GM23338 (cell line): ENCODE measurements at regions not wholly inside any gene's neighbourhood (a gene's known extent, or its start where the extent isn't known, plus 50 kb on each side); places are given as distances from the start of the nearest gene placed in this dataset.

ENCODE experiments used
- ATAC-seq: fragments of 200-7000 bp; cut with Tn5 transposase; 3 replicates; pipeline ENCODE4 v1.9.1; 2020
- DNase-seq: peaks from one replicate; pipeline ENCODE4 v3.0.0-alpha.2; 2015; ENCODE audit warnings: low spot score
- H2AFZ ChIP-seq: fragments of 200-600 bp; sonication (generic); 2 replicates; pipeline ENCODE4 v1.8.0; 2016; ENCODE audit warnings: antibody characterized with exemption, mild to moderate bottlenecking, moderate library complexity
- H3F3A ChIP-seq: fragments of 200-600 bp; sonication (generic); replicated peaks from 2 replicates; pipeline ENCODE4 v1.8.0; 2017; ENCODE audit warnings: antibody characterized with exemption, mixed run types, low read depth
- H3K27ac ChIP-seq: fragments of 200-600 bp; sonication (generic); 2 replicates; pipeline ENCODE4 v1.6.1; 2016; ENCODE audit warnings: low read depth
- H3K27me3 ChIP-seq: fragments of 200-600 bp; sonication (generic); 2 replicates; pipeline ENCODE4 v1.8.0; 2016; ENCODE audit warnings: mild to moderate bottlenecking, mixed run types, moderate library complexity; ENCODE audit not compliant: insufficient read depth
- H3K36me3 ChIP-seq: fragments of 200-600 bp; sonication (generic); 2 replicates; pipeline ENCODE4 v1.8.0; 2016; ENCODE audit warnings: mild to moderate bottlenecking; ENCODE audit not compliant: insufficient read depth
- H3K4me1 ChIP-seq: fragments of 200-600 bp; sonication (generic); 2 replicates; pipeline ENCODE4 v1.8.0; 2016; ENCODE audit warnings: mild to moderate bottlenecking, moderate library complexity; ENCODE audit not compliant: insufficient read depth
- H3K4me2 ChIP-seq: fragments of 200-600 bp; sonication (generic); 2 replicates; pipeline ENCODE4 v1.7.1; 2017; ENCODE audit warnings: mixed run types
- H3K4me3 ChIP-seq: fragments of 200-600 bp; sonication (generic); 2 replicates; pipeline ENCODE4 v1.6.1; 2016; ENCODE audit warnings: mixed run types
- H3K79me2 ChIP-seq: fragments of 200-600 bp; sonication (generic); replicated peaks from 2 replicates; pipeline ENCODE4 v1.8.0; 2017; ENCODE audit warnings: mild to moderate bottlenecking; ENCODE audit not compliant: insufficient read depth
- H3K9me2 ChIP-seq: fragments of 200-600 bp; sonication (generic); 2 replicates; pipeline ENCODE4 v1.8.0; 2017; ENCODE audit not compliant: insufficient read depth
- H4K20me1 ChIP-seq: fragments of 200-600 bp; sonication (generic); replicated peaks from 2 replicates; pipeline ENCODE4 v1.8.0; 2017; ENCODE audit warnings: mild to moderate bottlenecking; ENCODE audit not compliant: insufficient read depth
- H3K27ac Mint-ChIP-seq: 2 replicates; pipeline ENCODE4 v1.8.0; 2020; ENCODE audit warnings: inconsistent platforms, mild to moderate bottlenecking, moderate library complexity, mixed read lengths
- H3K27me3 Mint-ChIP-seq: 3 replicates; pipeline ENCODE4 v1.8.0; 2022; ENCODE audit warnings: low read depth, mild to moderate bottlenecking, moderate library complexity, mixed read lengths, inconsistent platforms; ENCODE audit not compliant: insufficient read depth, poor library complexity
- H3K36me3 Mint-ChIP-seq: 3 replicates; pipeline ENCODE4 v1.8.0; 2021; ENCODE audit warnings: low read depth, mild to moderate bottlenecking, inconsistent platforms, moderate library complexity, mixed read lengths
- H3K4me1 Mint-ChIP-seq: 3 replicates; pipeline ENCODE4 v1.8.0; 2020; ENCODE audit warnings: mild to moderate bottlenecking, inconsistent platforms, mixed read lengths
- H3K4me3 Mint-ChIP-seq: 3 replicates; pipeline ENCODE4 v1.8.0; 2021; ENCODE audit warnings: moderate library complexity, mild to moderate bottlenecking, inconsistent platforms, mixed read lengths
- H3K9me3 Mint-ChIP-seq: 3 replicates; pipeline ENCODE4 v1.8.0; 2020; ENCODE audit warnings: moderate library complexity, mild to moderate bottlenecking, inconsistent platforms, mixed read lengths
- EZH2phosphoT487 ChIP-seq: fragments of 200-600 bp; sonication (generic); IDR thresholded peaks from one replicate; pipeline ENCODE4 v1.8.1; 2018; ENCODE audit warnings: antibody characterized with exemption; ENCODE audit not compliant: unreplicated experiment
- JUNB ChIP-seq: IDR thresholded peaks from one replicate; pipeline ENCODE4 v1.6.1; 2016; ENCODE audit warnings: antibody characterized with exemption; ENCODE audit not compliant: unreplicated experiment
- NANOG ChIP-seq: IDR thresholded peaks from 2 replicates; pipeline ENCODE4 v1.6.1; 2016; ENCODE audit warnings: antibody characterized with exemption, borderline replicate concordance
- POLR2AphosphoS5 ChIP-seq: IDR thresholded peaks from 2 replicates; pipeline ENCODE4 v1.6.1; 2016; ENCODE audit warnings: antibody characterized with exemption, low read depth
- STAT1 ChIP-seq: IDR thresholded peaks from one replicate; pipeline ENCODE4 v1.6.1; 2016; ENCODE audit warnings: antibody characterized with exemption; ENCODE audit not compliant: unreplicated experiment
- TF ChIP-seq, protein P1 (sequence below): fragments of 250-450 bp; sonication (Bioruptor Pico); IDR thresholded peaks from 2 replicates; pipeline ENCODE4 v1.5.0; 2020; ENCODE audit warnings: mild to moderate bottlenecking, moderate library complexity
- TF ChIP-seq, protein P2 (sequence below): IDR thresholded peaks from one replicate; pipeline ENCODE4 v1.6.1; 2018; ENCODE audit warnings: antibody characterized with exemption; ENCODE audit not compliant: unreplicated experiment
- TF ChIP-seq, protein P3 (sequence below), 2 experiments: fragments of 200-600 bp in 1 of 2; sonication (generic) in 1 of 2; conservative IDR thresholded peaks; 2 replicates each; pipeline versions ENCODE4 v1.5.1 to v1.6.1; 2016 to 2017; ENCODE audit warnings: antibody characterized with exemption in 2 of 2, low read depth in 2 of 2, mild to moderate bottlenecking in 2 of 2, moderate library complexity in 1 of 2

DNA sequence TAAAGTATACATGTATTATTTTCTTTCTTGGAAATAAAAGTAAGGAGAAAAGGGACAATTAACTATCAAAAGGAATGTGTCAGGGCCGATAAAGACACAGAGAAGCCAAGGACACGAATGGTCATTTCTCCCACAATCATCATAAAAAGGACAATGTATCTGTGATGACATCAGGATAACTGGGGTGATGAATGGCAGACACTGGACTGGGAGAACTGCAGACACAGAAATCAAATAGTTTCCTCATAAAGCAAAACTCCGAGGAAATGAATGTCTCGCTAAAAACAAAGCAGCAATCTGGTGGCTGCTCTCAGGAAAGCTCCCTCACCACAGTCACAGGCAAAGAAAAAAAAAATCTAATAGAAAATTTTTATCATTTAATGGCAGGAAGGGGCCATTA lies 69.3 kb upstream of the NPY start (continued):
- TF ChIP-seq, protein P1, sequence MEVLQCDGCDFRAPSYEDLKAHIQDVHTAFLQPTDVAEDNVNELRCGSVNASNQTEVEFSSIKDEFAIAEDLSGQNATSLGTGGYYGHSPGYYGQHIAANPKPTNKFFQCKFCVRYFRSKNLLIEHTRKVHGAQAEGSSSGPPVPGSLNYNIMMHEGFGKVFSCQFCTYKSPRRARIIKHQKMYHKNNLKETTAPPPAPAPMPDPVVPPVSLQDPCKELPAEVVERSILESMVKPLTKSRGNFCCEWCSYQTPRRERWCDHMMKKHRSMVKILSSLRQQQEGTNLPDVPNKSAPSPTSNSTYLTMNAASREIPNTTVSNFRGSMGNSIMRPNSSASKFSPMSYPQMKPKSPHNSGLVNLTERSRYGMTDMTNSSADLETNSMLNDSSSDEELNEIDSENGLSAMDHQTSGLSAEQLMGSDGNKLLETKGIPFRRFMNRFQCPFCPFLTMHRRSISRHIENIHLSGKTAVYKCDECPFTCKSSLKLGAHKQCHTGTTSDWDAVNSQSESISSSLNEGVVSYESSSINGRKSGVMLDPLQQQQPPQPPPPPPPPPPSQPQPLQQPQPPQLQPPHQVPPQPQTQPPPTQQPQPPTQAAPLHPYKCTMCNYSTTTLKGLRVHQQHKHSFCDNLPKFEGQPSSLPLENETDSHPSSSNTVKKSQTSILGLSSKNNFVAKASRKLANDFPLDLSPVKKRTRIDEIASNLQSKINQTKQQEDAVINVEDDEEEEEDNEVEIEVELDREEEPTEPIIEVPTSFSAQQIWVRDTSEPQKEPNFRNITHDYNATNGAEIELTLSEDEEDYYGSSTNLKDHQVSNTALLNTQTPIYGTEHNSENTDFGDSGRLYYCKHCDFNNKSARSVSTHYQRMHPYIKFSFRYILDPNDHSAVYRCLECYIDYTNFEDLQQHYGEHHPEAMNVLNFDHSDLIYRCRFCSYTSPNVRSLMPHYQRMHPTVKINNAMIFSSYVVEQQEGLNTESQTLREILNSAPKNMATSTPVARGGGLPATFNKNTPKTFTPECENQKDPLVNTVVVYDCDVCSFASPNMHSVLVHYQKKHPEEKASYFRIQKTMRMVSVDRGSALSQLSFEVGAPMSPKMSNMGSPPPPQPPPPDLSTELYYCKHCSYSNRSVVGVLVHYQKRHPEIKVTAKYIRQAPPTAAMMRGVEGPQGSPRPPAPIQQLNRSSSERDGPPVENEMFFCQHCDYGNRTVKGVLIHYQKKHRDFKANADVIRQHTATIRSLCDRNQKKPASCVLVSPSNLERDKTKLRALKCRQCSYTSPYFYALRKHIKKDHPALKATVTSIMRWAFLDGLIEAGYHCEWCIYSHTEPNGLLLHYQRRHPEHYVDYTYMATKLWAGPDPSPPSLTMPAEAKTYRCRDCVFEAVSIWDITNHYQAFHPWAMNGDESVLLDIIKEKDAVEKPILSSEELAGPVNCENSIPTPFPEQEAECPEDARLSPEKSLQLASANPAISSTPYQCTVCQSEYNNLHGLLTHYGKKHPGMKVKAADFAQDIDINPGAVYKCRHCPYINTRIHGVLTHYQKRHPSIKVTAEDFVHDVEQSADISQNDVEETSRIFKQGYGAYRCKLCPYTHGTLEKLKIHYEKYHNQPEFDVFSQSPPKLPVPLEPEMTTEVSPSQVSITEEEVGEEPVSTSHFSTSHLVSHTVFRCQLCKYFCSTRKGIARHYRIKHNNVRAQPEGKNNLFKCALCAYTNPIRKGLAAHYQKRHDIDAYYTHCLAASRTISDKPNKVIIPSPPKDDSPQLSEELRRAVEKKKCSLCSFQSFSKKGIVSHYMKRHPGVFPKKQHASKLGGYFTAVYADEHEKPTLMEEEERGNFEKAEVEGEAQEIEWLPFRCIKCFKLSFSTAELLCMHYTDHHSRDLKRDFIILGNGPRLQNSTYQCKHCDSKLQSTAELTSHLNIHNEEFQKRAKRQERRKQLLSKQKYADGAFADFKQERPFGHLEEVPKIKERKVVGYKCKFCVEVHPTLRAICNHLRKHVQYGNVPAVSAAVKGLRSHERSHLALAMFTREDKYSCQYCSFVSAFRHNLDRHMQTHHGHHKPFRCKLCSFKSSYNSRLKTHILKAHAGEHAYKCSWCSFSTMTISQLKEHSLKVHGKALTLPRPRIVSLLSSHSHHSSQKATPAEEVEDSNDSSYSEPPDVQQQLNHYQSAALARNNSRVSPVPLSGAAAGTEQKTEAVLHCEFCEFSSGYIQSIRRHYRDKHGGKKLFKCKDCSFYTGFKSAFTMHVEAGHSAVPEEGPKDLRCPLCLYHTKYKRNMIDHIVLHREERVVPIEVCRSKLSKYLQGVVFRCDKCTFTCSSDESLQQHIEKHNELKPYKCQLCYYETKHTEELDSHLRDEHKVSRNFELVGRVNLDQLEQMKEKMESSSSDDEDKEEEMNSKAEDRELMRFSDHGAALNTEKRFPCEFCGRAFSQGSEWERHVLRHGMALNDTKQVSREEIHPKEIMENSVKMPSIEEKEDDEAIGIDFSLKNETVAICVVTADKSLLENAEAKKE (CRISPR knock-in tag) = no peak
- TF ChIP-seq POLR2AphosphoS5 (no peak), JUNB (no peak)

DNA sequence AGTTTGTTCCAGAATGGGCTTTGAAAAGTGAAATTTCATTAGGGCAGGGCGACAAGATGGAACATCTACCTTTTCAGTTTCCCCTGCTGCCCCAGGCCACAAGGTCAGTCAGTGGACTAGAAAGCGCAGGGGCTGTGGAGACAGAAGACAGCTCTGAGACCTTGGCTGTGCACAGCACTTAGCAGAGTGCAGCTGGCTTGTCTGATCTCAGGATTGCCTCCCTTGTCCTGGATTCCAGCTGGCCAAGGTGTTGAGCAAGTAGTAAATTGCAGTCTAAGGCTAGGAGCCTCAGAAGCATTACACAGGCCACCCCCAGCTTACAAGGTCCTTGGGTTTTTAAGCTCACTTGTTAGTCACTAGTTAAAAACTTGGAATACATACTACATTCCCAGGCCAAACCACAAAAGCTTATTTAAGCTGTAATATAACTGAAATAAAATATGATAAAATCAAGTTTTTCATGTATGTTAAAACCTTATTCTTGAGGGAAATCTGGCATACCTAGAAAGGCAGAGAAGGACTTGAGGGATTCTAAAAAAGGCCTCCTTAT lies 67.3 kb upstream of the NPY start:
- peaks cover 11% of the 10 kb centered on the region for H3K4me1 Mint-ChIP-seq
- no peak overlapping the region for H3K4me3 ChIP-seq
- no peaks in the 10 kb centered on the region for H3K79me2 ChIP-seq
- ATAC-seq = no peak
- H3K27ac Mint-ChIP-seq = no peak overlapping the region
- H4K20me1 ChIP-seq = no peaks in the 10 kb centered on the region
- H3K36me3 Mint-ChIP-seq = no peaks in the 10 kb centered on the region
- H3K4me2 ChIP-seq = no peak overlapping the region
- H2AFZ ChIP-seq = no peak overlapping the region
- no peaks in the 10 kb centered on the region for H3F3A ChIP-seq
- no peak for DNase-seq
- H3K9me3 Mint-ChIP-seq = no peaks in the 10 kb centered on the region
- no peaks in the 10 kb centered on the region for H3K36me3 ChIP-seq
- no peak overlapping the region for H3K27ac ChIP-seq
- H3K4me3 Mint-ChIP-seq = no peak overlapping the region
- H3K4me1 ChIP-seq = peaks cover 6% of the 10 kb centered on the region; the same call in 1 of the 2 replicates
- peaks cover 12% of the 10 kb centered on the region; the same call in 1 of the 2 replicates for H3K9me2 ChIP-seq
- H3K27me3 Mint-ChIP-seq = no peaks in the 10 kb centered on the region
- no peaks in the 10 kb centered on the region for H3K27me3 ChIP-seq
- TF ChIP-seq POLR2AphosphoS5 (no peak), EZH2phosphoT487 (no peak), STAT1 (no peak), NANOG (no peak), JUNB (no peak)
- TF ChIP-seq, protein P2, sequence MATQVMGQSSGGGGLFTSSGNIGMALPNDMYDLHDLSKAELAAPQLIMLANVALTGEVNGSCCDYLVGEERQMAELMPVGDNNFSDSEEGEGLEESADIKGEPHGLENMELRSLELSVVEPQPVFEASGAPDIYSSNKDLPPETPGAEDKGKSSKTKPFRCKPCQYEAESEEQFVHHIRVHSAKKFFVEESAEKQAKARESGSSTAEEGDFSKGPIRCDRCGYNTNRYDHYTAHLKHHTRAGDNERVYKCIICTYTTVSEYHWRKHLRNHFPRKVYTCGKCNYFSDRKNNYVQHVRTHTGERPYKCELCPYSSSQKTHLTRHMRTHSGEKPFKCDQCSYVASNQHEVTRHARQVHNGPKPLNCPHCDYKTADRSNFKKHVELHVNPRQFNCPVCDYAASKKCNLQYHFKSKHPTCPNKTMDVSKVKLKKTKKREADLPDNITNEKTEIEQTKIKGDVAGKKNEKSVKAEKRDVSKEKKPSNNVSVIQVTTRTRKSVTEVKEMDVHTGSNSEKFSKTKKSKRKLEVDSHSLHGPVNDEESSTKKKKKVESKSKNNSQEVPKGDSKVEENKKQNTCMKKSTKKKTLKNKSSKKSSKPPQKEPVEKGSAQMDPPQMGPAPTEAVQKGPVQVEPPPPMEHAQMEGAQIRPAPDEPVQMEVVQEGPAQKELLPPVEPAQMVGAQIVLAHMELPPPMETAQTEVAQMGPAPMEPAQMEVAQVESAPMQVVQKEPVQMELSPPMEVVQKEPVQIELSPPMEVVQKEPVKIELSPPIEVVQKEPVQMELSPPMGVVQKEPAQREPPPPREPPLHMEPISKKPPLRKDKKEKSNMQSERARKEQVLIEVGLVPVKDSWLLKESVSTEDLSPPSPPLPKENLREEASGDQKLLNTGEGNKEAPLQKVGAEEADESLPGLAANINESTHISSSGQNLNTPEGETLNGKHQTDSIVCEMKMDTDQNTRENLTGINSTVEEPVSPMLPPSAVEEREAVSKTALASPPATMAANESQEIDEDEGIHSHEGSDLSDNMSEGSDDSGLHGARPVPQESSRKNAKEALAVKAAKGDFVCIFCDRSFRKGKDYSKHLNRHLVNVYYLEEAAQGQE = no peak
- TF ChIP-seq, protein P3, sequence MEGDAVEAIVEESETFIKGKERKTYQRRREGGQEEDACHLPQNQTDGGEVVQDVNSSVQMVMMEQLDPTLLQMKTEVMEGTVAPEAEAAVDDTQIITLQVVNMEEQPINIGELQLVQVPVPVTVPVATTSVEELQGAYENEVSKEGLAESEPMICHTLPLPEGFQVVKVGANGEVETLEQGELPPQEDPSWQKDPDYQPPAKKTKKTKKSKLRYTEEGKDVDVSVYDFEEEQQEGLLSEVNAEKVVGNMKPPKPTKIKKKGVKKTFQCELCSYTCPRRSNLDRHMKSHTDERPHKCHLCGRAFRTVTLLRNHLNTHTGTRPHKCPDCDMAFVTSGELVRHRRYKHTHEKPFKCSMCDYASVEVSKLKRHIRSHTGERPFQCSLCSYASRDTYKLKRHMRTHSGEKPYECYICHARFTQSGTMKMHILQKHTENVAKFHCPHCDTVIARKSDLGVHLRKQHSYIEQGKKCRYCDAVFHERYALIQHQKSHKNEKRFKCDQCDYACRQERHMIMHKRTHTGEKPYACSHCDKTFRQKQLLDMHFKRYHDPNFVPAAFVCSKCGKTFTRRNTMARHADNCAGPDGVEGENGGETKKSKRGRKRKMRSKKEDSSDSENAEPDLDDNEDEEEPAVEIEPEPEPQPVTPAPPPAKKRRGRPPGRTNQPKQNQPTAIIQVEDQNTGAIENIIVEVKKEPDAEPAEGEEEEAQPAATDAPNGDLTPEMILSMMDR (conservative IDR thresholded peaks at IDR 0.05; ENCODE audit: low read depth in 2 of 2) = no peak
